K562 (cell line): ENCODE measurements at regions not wholly inside any gene's neighbourhood (a gene's known extent, or its start where the extent isn't known, plus 50 kb on each side); places are given as distances from the start of the nearest gene placed in this dataset.

Experiments used
- ATAC-seq: fragments of 200-7000 bp; cut with Tn5 transposase; 3 replicates; pipeline ENCODE4 v1.9.1; 2020; ENCODE audit warnings: moderate library complexity
- BruUV-seq: library from RNA; stranded (reverse); fragments of 400-500 nt; replicated peaks from 2 replicates; lab custom pipeline; 2021; lab: Mats Ljungman, UMichigan
- CTCF ChIA-PET: fragments of 300-600 bp; formaldehyde crosslinking; extraction: SDS; loops from one replicate; lab custom pipeline; 2021; ENCODE audit warnings: low intra/inter-chr PET ratio; lab: Yijun Ruan, JAX
- POLR2A ChIA-PET: fragments of 300-600, 350-650 bp; sonication (Branson Sonifier 250); formaldehyde crosslinking; extraction: SDS; loops from one replicate; lab custom pipeline; 2021; ENCODE audit warnings: antibody characterized with exemption, inconsistent platforms; lab: Yijun Ruan, JAX
- DNase-seq, 4 experiments: peaks; one replicate each; pipeline versions ENCODE4 v3.0.0 to v3.0.0-alpha.2; 2011 to 2018; ENCODE audit warnings: low spot score in 3 of 4, mixed read lengths in 3 of 4; ENCODE audit errors: extremely low read depth in 1 of 4
- FAIRE-seq: peaks from 2 replicates; lab custom pipeline; 2011; peaks lifted over from hg19 to GRCh38; lab: Jason Lieb, UNC
- H2AFZ ChIP-seq: 2 replicates; pipeline ENCODE4 v1.6.0; 2011; ENCODE audit warnings: low read depth, low read length, control low read depth, inconsistent platforms
- H3K27ac ChIP-seq: fragments of 200-600 bp; 3 replicates; pipeline ENCODE4 v1.8.0; 2011; ENCODE audit warnings: low read depth, mild to moderate bottlenecking, control low read depth, inconsistent platforms, low read length, moderate library complexity, mixed read lengths; ENCODE audit errors: extremely low read depth
- H3K27me3 ChIP-seq, 2 experiments: fragments of 300-600 bp in 1 of 2; 2 replicates in 1 of 2; 3 replicates in 1 of 2; pipeline versions ENCODE4 v1.6.0 to v1.8.0; 2011; ENCODE audit warnings: inconsistent platforms in 2 of 2, low read length in 2 of 2, mild to moderate bottlenecking in 1 of 2, mixed read lengths in 1 of 2, moderate library complexity in 1 of 2; ENCODE audit not compliant: control insufficient read depth in 2 of 2, insufficient read depth in 2 of 2
- H3K36me3 ChIP-seq: fragments of 300-600 bp; 3 replicates; pipeline ENCODE4 v1.8.0; 2011; ENCODE audit warnings: mild to moderate bottlenecking, low read length, inconsistent platforms; ENCODE audit not compliant: control insufficient read depth, insufficient read depth
- H3K4me1 ChIP-seq, 2 experiments: fragments of 200-600 bp in 1 of 2; replicated peaks in 1 of 2; 2 replicates in 1 of 2; 3 replicates in 1 of 2; pipeline versions ENCODE4 v1.5.1 to v1.8.0; 2011; ENCODE audit warnings: inconsistent platforms in 2 of 2, low read length in 2 of 2, mild to moderate bottlenecking in 1 of 2, mixed read lengths in 1 of 2, moderate library complexity in 1 of 2; ENCODE audit not compliant: control insufficient read depth in 2 of 2, insufficient read depth in 2 of 2
- H3K4me2 ChIP-seq: 2 replicates; pipeline ENCODE4 v1.6.1; 2011; ENCODE audit warnings: low read length, control low read depth, inconsistent platforms, mixed read lengths; ENCODE audit not compliant: insufficient read depth
- H3K4me3 ChIP-seq: fragments of 200-600 bp; sonication (generic), shearing (Covaris generic); 2 replicates; pipeline ENCODE4 v1.5.1; 2016; ENCODE audit warnings: control low read depth, inconsistent platforms
- H3K79me2 ChIP-seq: fragments of 200-600 bp; 3 replicates; pipeline ENCODE4 v1.8.0; 2011; ENCODE audit warnings: low read length, inconsistent platforms; ENCODE audit not compliant: control insufficient read depth, insufficient read depth
- H3K9ac ChIP-seq, 2 experiments: 2 replicates each; pipeline versions ENCODE4 v1.6.0 to v1.6.1; 2011; ENCODE audit warnings: low read depth in 2 of 2, low read length in 2 of 2, control low read depth in 1 of 2, inconsistent platforms in 1 of 2, mild to moderate bottlenecking in 1 of 2, mixed read lengths in 1 of 2; ENCODE audit not compliant: insufficient read depth in 1 of 2
- H3K9me1 ChIP-seq: one replicate; pipeline ENCODE4 v1.6.0; 2011; ENCODE audit warnings: inconsistent platforms, mild to moderate bottlenecking, low read length, moderate library complexity; ENCODE audit not compliant: control insufficient read depth, insufficient read depth
- H3K9me3 ChIP-seq: replicated peaks from 2 replicates; pipeline ENCODE4 v1.5.1; 2011; ENCODE audit warnings: low read depth, low read length, inconsistent platforms; ENCODE audit not compliant: control insufficient read depth, insufficient read depth
- H4K20me1 ChIP-seq: replicated peaks from 2 replicates; pipeline ENCODE4 v1.6.1; 2011; ENCODE audit warnings: low read length, inconsistent platforms, mixed read lengths; ENCODE audit not compliant: control insufficient read depth, insufficient read depth
- ARID2 ChIP-seq: fragments of 450-650 bp; IDR thresholded peaks from 2 replicates; pipeline ENCODE4 v1.6.1; 2017; ENCODE audit warnings: antibody characterized with exemption, mild to moderate bottlenecking
- BCL6 ChIP-seq: fragments of 250-450 bp; sonication (Bioruptor Pico); IDR thresholded peaks from 2 replicates; pipeline ENCODE4 v1.4.0; 2020
- BCLAF1 ChIP-seq, 2 experiments: fragments of 450-650 bp in 1 of 2; IDR thresholded peaks; 2 replicates each; pipeline ENCODE4 v1.6.1; 2011 to 2017; ENCODE audit warnings: low read depth in 2 of 2, antibody characterized with exemption in 1 of 2, borderline replicate concordance in 1 of 2, low read length in 1 of 2, mild to moderate bottlenecking in 1 of 2, mixed read lengths in 1 of 2; ENCODE audit not compliant: control insufficient read depth in 1 of 2
- BCOR ChIP-seq: fragments of 450-650 bp; IDR thresholded peaks from 2 replicates; pipeline ENCODE4 v1.6.1; 2016
- CCAR2 ChIP-seq: fragments of 200-400 bp; formaldehyde crosslinking; IDR thresholded peaks from 2 replicates; pipeline ENCODE4 v1.6.1; 2017; ENCODE audit warnings: mild to moderate bottlenecking, low read depth, low read length
- ELF2 ChIP-seq: fragments of 250-450 bp; sonication (Bioruptor Pico); IDR thresholded peaks from 2 replicates; pipeline ENCODE4 v1.5.0; 2021; ENCODE audit warnings: mild to moderate bottlenecking
- PREB ChIP-seq: sonication (generic); formaldehyde crosslinking; IDR thresholded peaks from 2 replicates; pipeline ENCODE4 v1.8.1; 2023; ENCODE audit warnings: mild to moderate bottlenecking, missing genetic modification reagents
- RB1 ChIP-seq: fragments of 450-650 bp; IDR thresholded peaks from 2 replicates; pipeline ENCODE4 v1.6.1; 2017; ENCODE audit warnings: low read depth, mild to moderate bottlenecking
- RUNX1 ChIP-seq: sonication (generic); IDR thresholded peaks from 2 replicates; pipeline ENCODE4 v1.6.1; 2016; ENCODE audit warnings: antibody characterized with exemption, low read depth
- TEAD4 ChIP-seq, 2 experiments: sonication (generic) in 1 of 2; formaldehyde crosslinking in 1 of 2; IDR thresholded peaks; 2 replicates each; pipeline versions ENCODE4 v1.6.1 to v1.8.0; 2012 to 2022; ENCODE audit warnings: borderline replicate concordance in 1 of 2, inconsistent platforms in 1 of 2, low read length in 1 of 2, mild to moderate bottlenecking in 1 of 2, missing genetic modification reagents in 1 of 2
- XRCC3 ChIP-seq: fragments of 450-650 bp; IDR thresholded peaks from 2 replicates; pipeline ENCODE4 v1.6.1; 2017; ENCODE audit warnings: mild to moderate bottlenecking, moderate library complexity
- ZNF124 ChIP-seq: sonication (generic); formaldehyde crosslinking; IDR thresholded peaks from 2 replicates; pipeline ENCODE4 v1.8.1; 2022; ENCODE audit warnings: missing genetic modification reagents
- ZNF592 ChIP-seq: fragments of 450-650 bp; IDR thresholded peaks from 2 replicates; pipeline ENCODE4 v1.6.1; 2017; ENCODE audit warnings: antibody characterized with exemption, mild to moderate bottlenecking
- WGBS: fragments of 100-300 bp; shearing (Covaris generic); methylation state at CpG from one replicate; pipeline ENCODE4 v1.1.6; 2016; ENCODE audit warnings: low coverage, mixed read lengths; ENCODE audit not compliant: insufficient coverage; ENCODE audit errors: missing lambda C conversion rate; 5-methylcytosine and 5-hydroxymethylcytosine counted together
- in situ Hi-C: fragments of 300-500 bp; cut with MboI; formaldehyde crosslinking; loops from 4 replicates; pipeline ENCODE4 v1.15.0; 2018; ENCODE audit warnings: inconsistent platforms, mixed read lengths
- intact Hi-C: fragments of 100-400 bp; cut with micrococcal nuclease; formaldehyde crosslinking; loops from 2 replicates; pipeline ENCODE4 v1.14.2; 2022
- TF ChIP-seq, protein P1 (sequence below), 2 experiments: fragments of 450-650 bp in 1 of 2; sonication (generic) in 1 of 2; formaldehyde crosslinking in 1 of 2; IDR thresholded peaks in 1 of 2; conservative IDR thresholded peaks in 1 of 2; 2 replicates each; pipeline versions ENCODE4 v1.6.1 to v1.8.1; 2016 to 2023; ENCODE audit warnings: mild to moderate bottlenecking in 2 of 2, moderate library complexity in 2 of 2, inconsistent platforms in 1 of 2, missing genetic modification reagents in 1 of 2

- no peaks in the 10 kb centered on the region for H3K9me1 ChIP-seq
- ATAC-seq (no peak), FAIRE-seq (no peak), DNase-seq (no peak)
- intact Hi-C loops = no loop called here
- H3K4me1 ChIP-seq = no peaks in the 10 kb centered on the region
- BruUV-seq = no TSS peak
- H2AFZ ChIP-seq = no peak overlapping the region
- H4K20me1 ChIP-seq = no peaks in the 10 kb centered on the region
- H3K27ac ChIP-seq = no peak overlapping the region
- no peaks in the 10 kb centered on the region for H3K36me3 ChIP-seq
- ChIA-PET POLR2A (interaction anchor here (0.6 kb wide), 1 partner anchor 1096 kb away, joined by 3 read pairs; no protein-coding TSS in a partner anchor), CTCF (no interaction called here)
- WGBS = 0% methylated on average over 3 of the region's 3 CpGs
- no peak overlapping the region for H3K4me2 ChIP-seq
- no peaks in the 10 kb centered on the region for H3K27me3 ChIP-seq
- no peak overlapping the region for H3K9ac ChIP-seq
- H3K9me3 ChIP-seq = no peaks in the 10 kb centered on the region
- H3K79me2 ChIP-seq = no peaks in the 10 kb centered on the region
- H3K4me3 ChIP-seq = no peak overlapping the region
- in situ Hi-C loops = no loop called here
- no peak for TF ChIP-seq BCL6 (CRISPR knock-in tag)
- TF ChIP-seq ZNF124 (CRISPR knock-in tag) = no peak
- no peak for TF ChIP-seq ELF2 (CRISPR knock-in tag)
- TF ChIP-seq ARID2 = no peak
- TF ChIP-seq, protein P1, sequence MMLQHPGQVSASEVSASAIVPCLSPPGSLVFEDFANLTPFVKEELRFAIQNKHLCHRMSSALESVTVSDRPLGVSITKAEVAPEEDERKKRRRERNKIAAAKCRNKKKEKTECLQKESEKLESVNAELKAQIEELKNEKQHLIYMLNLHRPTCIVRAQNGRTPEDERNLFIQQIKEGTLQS (IDR thresholded peaks at IDR 0.05) = no peak
- TF ChIP-seq, protein P1 (CRISPR knock-in tag; conservative IDR thresholded peaks at IDR 0.05) = no peak
- no peak for TF ChIP-seq RB1
- TF ChIP-seq BCOR = no peak
- TF ChIP-seq XRCC3 = no peak
- TF ChIP-seq ZNF592 = no peak
- TF ChIP-seq PREB (CRISPR knock-in tag) = no peak
- TF ChIP-seq TEAD4 (IDR thresholded peaks at IDR 0.05; ENCODE audit: low read length) = no peak
- TF ChIP-seq TEAD4 (CRISPR knock-in tag; IDR thresholded peaks at IDR 0.05; ENCODE audit: borderline replicate concordance) = no peak
- TF ChIP-seq CCAR2 = no peak
- TF ChIP-seq RUNX1 = no peak
- no peak for TF ChIP-seq BCLAF1 (IDR thresholded peaks at IDR 0.05; ENCODE audit: borderline replicate concordance in 1 of 2, control insufficient read depth in 1 of 2, low read depth in 2 of 2, low read length in 1 of 2)
Observed at GRCh38 chr6:126628125-126628524, 288.2 kb downstream of the CENPW start.
